Adipocyte (in vitro differentiated cells): ENCODE measurements at regions not wholly inside any gene's neighbourhood (a gene's known extent, or its start where the extent isn't known, plus 50 kb on each side); places are given as distances from the start of the nearest gene placed in this dataset.
A peak's percentile ranks its signal among the peaks of the same experiment; 100 is the strongest.
"Not testable (repeated sequence)": the region's sequence is repeated elsewhere in the genome, so short reads cannot be mapped to it uniquely, and the experiment has no call there.

Source experiments
- DNase-seq: peaks from one replicate; pipeline ENCODE4 v3.0.0-alpha.2; 2015; ENCODE audit warnings: low read depth
- H3K27me3 ChIP-seq: replicated peaks from 2 replicates; pipeline ENCODE4 v1.7.0; 2013; ENCODE audit warnings: mild to moderate bottlenecking, low read length, moderate library complexity; ENCODE audit not compliant: control insufficient read depth, insufficient read depth
- H3K36me3 ChIP-seq: 2 replicates; pipeline ENCODE4 v1.7.0; 2013; ENCODE audit warnings: low read length, mild to moderate bottlenecking, moderate library complexity; ENCODE audit not compliant: control insufficient read depth, insufficient read depth, severe bottlenecking
- H3K4me1 ChIP-seq: 2 replicates; pipeline ENCODE4 v1.7.0; 2013; ENCODE audit warnings: mild to moderate bottlenecking, low read length, moderate library complexity; ENCODE audit not compliant: control insufficient read depth, insufficient read depth
- H3K4me3 ChIP-seq: 2 replicates; pipeline ENCODE4 v1.7.0; 2013; ENCODE audit warnings: mild to moderate bottlenecking, low read length, moderate library complexity
- H3K9ac ChIP-seq: 2 replicates; pipeline ENCODE4 v1.7.0; 2013; ENCODE audit warnings: mild to moderate bottlenecking, low read length, moderate library complexity
- H3K9me3 ChIP-seq: 2 replicates; pipeline ENCODE4 v1.7.0; 2013; ENCODE audit warnings: mild to moderate bottlenecking, low read length, moderate library complexity; ENCODE audit not compliant: control insufficient read depth

DNA sequence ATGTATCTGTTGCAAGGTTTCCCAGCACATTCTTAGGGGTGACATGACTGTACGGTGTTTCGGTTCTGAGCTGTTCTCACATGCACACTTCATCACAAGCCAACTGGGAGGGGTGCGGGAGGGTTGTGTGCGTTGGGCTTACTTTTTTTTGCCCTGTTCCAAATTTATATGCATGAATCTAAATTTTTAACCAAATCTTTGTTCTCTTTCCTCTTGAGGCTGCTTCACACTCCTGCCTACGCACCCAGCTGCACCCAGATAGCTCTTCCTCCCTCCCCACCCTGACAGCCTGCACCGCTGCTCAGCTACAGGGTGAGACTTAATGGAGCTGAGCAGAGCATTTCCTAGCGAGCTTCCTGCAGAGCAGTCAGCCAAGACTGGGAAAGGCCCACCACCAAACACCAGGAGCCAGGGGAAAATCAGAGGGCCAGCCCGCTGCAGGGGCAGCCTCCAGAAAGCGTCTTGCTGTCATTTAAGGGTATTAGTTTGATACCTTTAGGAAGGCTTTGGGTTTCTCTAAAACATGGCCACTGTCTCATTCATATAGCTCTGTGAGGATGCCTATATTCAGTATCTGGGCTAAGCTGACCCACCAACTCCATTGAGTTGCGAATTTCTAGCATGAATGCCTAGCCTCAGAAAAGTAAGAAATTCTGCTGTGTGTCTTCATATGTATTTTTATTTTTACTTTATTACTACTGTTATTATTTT lies 84.5 kb downstream of the POU3F3 start:
- H3K36me3 ChIP-seq = no peaks in the 10 kb centered on the region
- peaks cover 4% of the 10 kb centered on the region for H3K4me1 ChIP-seq
- DNase-seq = no peak
- no peak overlapping the region for H3K9ac ChIP-seq
- H3K9me3 ChIP-seq = no peaks in the 10 kb centered on the region
- peaks cover 4% of the 10 kb centered on the region for H3K27me3 ChIP-seq
- no peak overlapping the region for H3K4me3 ChIP-seq

DNA sequence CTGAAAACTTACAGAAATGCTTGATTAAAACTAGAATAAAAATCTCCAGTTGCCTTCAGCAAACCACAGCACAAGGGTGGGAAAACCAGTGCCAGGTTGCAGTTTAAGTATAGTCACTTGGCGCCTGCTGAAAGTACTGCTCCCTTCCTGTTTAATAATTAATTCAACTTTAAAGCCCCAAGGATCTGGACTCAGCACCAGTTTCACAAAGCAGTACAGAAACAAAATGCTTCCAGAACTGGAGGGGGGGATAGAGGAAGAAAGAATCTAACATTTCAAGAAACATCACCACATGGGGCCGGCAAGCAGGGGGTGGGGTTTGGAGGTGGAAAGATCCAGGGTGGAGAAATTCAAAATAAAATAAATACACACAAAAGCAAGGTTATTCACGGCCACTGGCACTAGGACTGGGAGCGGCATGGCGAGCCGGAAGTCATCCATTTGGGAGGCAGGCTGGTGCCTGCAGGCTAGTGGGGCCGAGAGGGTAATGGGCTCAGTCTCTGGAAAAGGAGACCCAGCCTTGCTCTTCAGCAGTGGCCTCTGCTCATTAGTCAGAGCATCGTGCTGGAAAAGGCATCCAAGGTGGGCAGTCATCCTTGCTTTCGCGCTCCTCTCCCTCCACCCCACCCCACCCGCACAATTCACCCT lies 85.8 kb downstream of the POU3F3 start:
- Histone ChIP-seq H3K9me3 (no peaks in the 10 kb centered on the region), H3K9ac (no peak overlapping the region), H3K4me1 (peaks cover 4% of the 10 kb centered on the region), H3K27me3 (peaks cover 4% of the 10 kb centered on the region), H3K36me3 (no peaks in the 10 kb centered on the region), H3K4me3 (no peak overlapping the region)
- DNase-seq = no peak

DNA sequence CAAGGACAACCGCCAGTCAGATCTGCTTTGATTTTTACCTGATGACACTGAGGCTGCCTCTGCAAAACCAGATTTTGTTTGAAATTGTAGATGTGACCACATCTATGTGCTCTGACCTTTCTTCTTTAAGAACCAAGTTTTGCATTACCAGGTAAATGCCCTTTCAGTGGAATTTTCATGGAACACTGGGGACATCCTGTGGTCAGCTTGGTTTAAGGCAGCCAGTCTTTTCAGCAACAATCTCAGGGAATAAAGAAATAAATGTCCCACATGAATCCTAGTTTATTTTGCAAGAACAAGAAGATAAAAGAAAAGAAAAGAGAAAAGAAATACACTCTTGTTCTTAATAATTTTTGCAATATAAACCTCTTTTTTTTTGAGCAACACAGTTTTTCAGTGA lies 90.6 kb downstream of the POU3F3 start:
- Histone ChIP-seq H3K9ac (no peak overlapping the region), H3K4me1 (peaks cover 4% of the 10 kb centered on the region), H3K4me3 (no peak overlapping the region), H3K36me3 (no peaks in the 10 kb centered on the region), H3K27me3 (peaks cover 22% of the 10 kb centered on the region), H3K9me3 (no peaks in the 10 kb centered on the region)
- peak; percentile 11 for DNase-seq

DNA sequence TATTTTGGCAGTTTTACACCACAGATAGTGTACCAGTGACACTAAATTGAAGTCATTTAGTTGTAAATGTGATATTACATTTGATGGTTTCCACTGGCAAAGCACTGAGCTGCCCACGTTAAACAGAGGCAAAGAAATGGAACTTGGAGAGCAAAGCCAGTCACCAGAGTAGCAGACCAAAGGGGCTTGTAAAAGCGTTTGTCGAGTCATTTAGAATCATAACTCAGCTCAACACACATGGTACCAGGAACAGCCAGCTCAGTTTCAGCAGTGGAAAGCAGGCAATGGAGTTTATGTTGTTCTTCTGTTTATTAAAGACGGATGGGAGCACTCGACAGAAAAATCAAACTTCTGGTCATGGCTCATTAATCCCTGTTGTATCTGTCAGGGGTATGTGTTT lies 91.2 kb downstream of the POU3F3 start:
- H3K27me3 ChIP-seq = peaks cover 22% of the 10 kb centered on the region
- H3K4me3 ChIP-seq = no peak overlapping the region
- peaks cover 4% of the 10 kb centered on the region for H3K4me1 ChIP-seq
- H3K9ac ChIP-seq = no peak overlapping the region
- no peak for DNase-seq
- H3K36me3 ChIP-seq = no peaks in the 10 kb centered on the region
- H3K9me3 ChIP-seq = no peaks in the 10 kb centered on the region

DNA sequence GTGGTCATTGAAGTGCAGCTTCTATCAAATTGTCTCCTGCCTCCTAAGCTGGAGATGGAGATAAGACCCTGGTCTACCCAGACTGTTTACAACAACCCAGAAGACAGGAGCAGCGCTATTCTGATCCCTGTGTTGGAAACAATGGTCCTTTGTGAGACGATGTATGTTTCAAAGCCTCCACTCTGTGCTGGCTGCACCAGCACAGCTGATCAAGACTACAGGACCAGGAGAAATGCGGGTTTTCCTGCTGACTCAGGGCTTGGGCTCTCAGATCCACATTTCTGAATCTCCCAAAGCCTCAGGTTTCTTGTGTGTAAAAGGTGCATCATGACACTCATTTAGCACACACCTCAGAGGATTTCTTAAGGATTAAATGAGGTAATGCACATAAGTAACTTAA lies 92.0 kb downstream of the POU3F3 start:
- H3K4me1 ChIP-seq = no peaks in the 10 kb centered on the region
- no peak for DNase-seq
- H3K4me3 ChIP-seq = no peak overlapping the region
- H3K9ac ChIP-seq = no peak overlapping the region
- no peaks in the 10 kb centered on the region for H3K36me3 ChIP-seq
- H3K9me3 ChIP-seq = no peaks in the 10 kb centered on the region
- H3K27me3 ChIP-seq = peaks cover 22% of the 10 kb centered on the region

DNA sequence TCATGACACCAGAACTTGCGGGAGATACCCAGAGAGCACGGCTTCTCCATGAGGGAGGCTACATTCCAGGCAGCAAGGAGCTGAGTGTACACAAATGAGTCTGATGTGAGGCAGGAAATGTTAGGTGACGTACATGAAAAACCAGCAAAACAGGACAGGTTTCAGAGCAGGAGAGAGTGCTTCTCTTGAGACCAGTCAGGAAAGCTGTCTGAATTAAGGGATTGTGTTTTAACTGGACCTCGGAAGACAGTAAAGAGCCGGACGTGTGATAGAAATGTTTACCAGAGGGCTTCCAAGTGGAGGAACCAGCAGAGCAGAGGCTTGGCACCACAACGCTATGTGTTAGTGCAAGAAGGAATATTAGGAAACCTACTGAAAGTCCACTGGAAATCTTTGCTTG lies 90.4 kb upstream of the MRPS9 start:
- H3K36me3 ChIP-seq = not testable (repeated sequence)
- H3K27me3 ChIP-seq = peaks cover 26% of the 10 kb centered on the region

DNA sequence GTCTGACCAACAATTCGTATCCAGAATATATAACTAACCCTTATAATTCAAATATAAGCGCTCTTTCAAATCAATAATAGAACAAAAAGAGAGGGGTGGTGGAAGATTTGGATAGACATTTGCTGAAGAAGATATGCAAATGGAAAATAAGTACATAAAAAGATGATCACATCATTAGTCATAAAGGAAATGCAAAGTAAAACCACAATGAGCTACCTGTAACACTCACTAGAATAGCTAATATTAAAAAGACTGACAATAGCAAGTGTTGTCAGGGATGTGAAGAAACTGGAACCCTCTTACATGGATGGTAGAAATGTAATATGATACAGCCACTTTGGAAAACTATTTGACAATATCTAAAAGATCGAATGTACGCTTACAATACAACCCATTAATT lies 84.9 kb upstream of the MRPS9 start:
- no peak for DNase-seq
- Histone ChIP-seq H3K9ac (no peak overlapping the region), H3K27me3 (peaks cover 9% of the 10 kb centered on the region), H3K4me3 (no peak overlapping the region), H3K36me3 (no peaks in the 10 kb centered on the region), H3K4me1 (no peaks in the 10 kb centered on the region), H3K9me3 (no peaks in the 10 kb centered on the region)

More for the DNA sequence above, 90.4 kb upstream of the MRPS9 start:
- not testable (repeated sequence) for H3K9me3 ChIP-seq, H3K9ac ChIP-seq, H3K4me1 ChIP-seq, DNase-seq, H3K4me3 ChIP-seq

DNA sequence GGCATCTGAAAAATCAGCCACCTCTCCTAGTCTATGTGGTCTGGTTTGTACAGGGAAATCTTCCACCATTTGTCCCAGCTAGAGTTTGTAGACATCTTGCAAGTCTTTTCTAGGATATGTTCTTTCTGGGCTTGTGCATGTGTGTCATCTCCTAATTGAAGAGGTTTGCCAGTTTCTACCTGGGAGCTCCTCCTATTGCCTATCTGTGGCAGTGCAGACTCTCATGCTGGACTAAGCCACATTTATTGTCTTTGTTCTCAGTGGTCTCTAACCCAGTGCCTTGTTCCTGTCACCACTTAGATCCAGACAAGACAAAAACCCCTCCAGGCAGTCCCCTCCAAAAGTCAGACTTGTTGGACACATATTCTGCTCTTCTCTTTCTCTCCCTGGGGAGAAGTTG lies 72.0 kb upstream of the MRPS9 start:
- Histone ChIP-seq H3K36me3 (no peaks in the 10 kb centered on the region), H3K9me3 (peaks cover 12% of the 10 kb centered on the region), H3K4me3 (no peak overlapping the region), H3K4me1 (no peaks in the 10 kb centered on the region), H3K9ac (no peak overlapping the region), H3K27me3 (no peaks in the 10 kb centered on the region)
- no peak for DNase-seq

DNA sequence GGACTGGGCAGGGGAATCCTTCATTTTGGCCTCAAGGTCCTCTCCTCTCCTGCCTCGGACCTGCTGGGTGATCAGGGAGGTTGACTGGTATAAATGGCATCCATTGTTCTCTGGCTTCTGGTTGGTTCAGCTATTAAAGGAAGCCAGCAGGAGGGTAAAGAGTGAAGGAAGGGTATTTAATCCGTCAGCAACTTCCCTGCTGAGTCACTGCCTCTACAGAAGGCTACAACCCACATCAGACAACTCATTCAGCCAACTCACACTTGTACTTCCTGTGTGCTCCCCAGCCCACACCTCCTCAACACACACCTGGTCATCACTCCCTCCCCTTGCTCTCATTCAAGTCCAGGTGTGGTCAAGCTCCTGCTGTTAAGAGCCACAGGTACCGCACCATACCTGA lies 68.3 kb upstream of the MRPS9 start:
- Histone ChIP-seq H3K4me3 (no peak overlapping the region), H3K36me3 (no peaks in the 10 kb centered on the region), H3K9ac (no peak overlapping the region), H3K4me1 (no peaks in the 10 kb centered on the region), H3K27me3 (no peaks in the 10 kb centered on the region), H3K9me3 (peaks cover 2% of the 10 kb centered on the region)
- no peak for DNase-seq

DNA sequence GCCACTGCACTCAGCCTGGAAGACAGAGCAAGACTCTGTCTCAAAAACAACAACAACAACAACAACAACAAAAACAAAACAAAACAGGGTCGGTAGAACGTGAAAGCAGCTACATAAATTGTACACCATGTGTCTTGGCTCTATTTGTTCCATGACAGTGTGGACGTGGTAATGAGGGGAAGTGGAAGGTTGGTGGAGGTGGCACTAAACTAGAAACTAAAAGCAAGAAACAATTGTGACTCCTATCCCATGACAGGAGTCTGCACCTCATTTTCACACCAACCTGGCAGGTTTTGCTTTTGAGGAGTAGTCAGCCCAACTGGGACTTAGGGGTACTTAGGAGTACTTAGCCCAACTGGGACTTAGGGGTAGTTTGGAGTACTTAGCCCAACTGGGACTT lies 62.5 kb upstream of the MRPS9 start:
- H3K9ac ChIP-seq = no peak overlapping the region
- no peak for DNase-seq
- H3K27me3 ChIP-seq = no peaks in the 10 kb centered on the region
- H3K9me3 ChIP-seq = no peaks in the 10 kb centered on the region
- H3K4me3 ChIP-seq = no peak overlapping the region
- no peaks in the 10 kb centered on the region for H3K4me1 ChIP-seq
- H3K36me3 ChIP-seq = no peaks in the 10 kb centered on the region

DNA sequence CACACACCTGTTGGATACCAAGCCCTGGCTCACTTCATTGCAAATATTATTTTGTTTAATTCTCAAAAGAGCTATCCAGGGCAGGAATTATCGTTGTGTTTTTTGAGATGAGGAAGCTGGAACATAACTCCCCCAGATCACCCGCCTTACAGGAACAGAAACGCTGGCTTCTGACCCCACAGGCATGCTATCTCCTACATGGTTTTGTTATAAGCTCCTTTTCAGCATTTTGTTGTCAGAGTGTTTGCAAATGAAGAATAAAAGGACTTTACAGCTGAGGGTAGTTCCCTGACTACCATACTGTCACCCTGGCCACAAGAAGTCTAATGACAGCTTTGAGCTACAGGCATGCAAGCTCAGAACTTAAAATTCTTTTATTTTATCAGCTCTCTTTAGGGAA lies 62.0 kb upstream of the MRPS9 start:
- H3K27me3 ChIP-seq = no peaks in the 10 kb centered on the region
- no peaks in the 10 kb centered on the region for H3K36me3 ChIP-seq
- H3K9me3 ChIP-seq = no peaks in the 10 kb centered on the region
- no peak overlapping the region for H3K4me3 ChIP-seq
- H3K9ac ChIP-seq = no peak overlapping the region
- no peak for DNase-seq
- H3K4me1 ChIP-seq = no peaks in the 10 kb centered on the region
